ENCODE measurements at regions not wholly inside any gene's neighbourhood (a gene's known extent, or its start where the extent isn't known, plus 50 kb on each side); places are given as distances from the start of the nearest gene placed in this dataset.

- DNase-seq, result no peak
These were observed 113.2 kb downstream of the HSPH1 start for GRCh38 chr13:31048521-31048920.

GRCh38 chr13:31046711-31047279 is 114.3 kb downstream of the TEX26 start:
- peak; percentile 85 for DNase-seq

- peak; percentile 19 for DNase-seq
These were observed 113.0 kb downstream of the TEX26 start for GRCh38 chr13:31045286-31046081.

GRCh38 chr13:31044364-31045285 is 112.2 kb downstream of the TEX26 start:
- peak; percentile 73 for DNase-seq

GRCh38 chr13:31043957-31044356 is 111.5 kb downstream of the TEX26 start:
- no peak for DNase-seq

GRCh38 chr13:31042481-31043165 is 110.2 kb downstream of the TEX26 start:
- no peak for DNase-seq

GRCh38 chr13:31042049-31042448 is 109.6 kb downstream of the TEX26 start:
- DNase-seq, result no peak

GRCh38 chr13:31038834-31039552 is 106.5 kb downstream of the TEX26 start:
- DNase-seq, result no peak

GRCh38 chr13:31037874-31038500 is 105.5 kb downstream of the TEX26 start:
- no peak for DNase-seq

GRCh38 chr13:31036731-31037695 is 104.6 kb downstream of the TEX26 start:
- DNase-seq, result no peak

- DNase-seq, result no peak
These were observed 102.9 kb downstream of the TEX26 start for GRCh38 chr13:31035185-31035965.

GRCh38 chr13:31032528-31033113 is 100.2 kb downstream of the TEX26 start:
- DNase-seq, result no peak

- no peak for DNase-seq
These were observed 99.0 kb downstream of the TEX26 start for GRCh38 chr13:31031482-31031881.

- no peak for DNase-seq
These were observed 96.6 kb downstream of the TEX26 start for GRCh38 chr13:31029102-31029501.

- no peak for DNase-seq
These were observed 94.7 kb downstream of the TEX26 start for GRCh38 chr13:31027136-31027535.

All from NCI-H510A treated with DMSO at 0.1 percent for 48 hours (cell line).